ENCODE measurements at regions not wholly inside any gene's neighbourhood (a gene's known extent, or its start where the extent isn't known, plus 50 kb on each side); places are given as distances from the start of the nearest gene placed in this dataset.

- TF ChIP-seq CTCF (IDR thresholded peaks at IDR 0.05), result no peak
- no peak for TF ChIP-seq SIN3A (IDR thresholded peaks at IDR 0.05; ENCODE audit: borderline replicate concordance, insufficient read depth, low read depth, low read length)
- no peak for TF ChIP-seq REST (IDR thresholded peaks at IDR 0.05; ENCODE audit: insufficient read depth in 1 of 2, low read depth in 2 of 2, low read length in 1 of 2)
- no peak for TF ChIP-seq TCF7L2 (IDR thresholded peaks at IDR 0.05; ENCODE audit: low read depth, low read length)
Measured at GRCh38 chr1:234745276-234745675, 135.3 kb upstream of the IRF2BP2 start.

All from Panc1 (cell line).